HEK293 (cell line): ENCODE measurements at regions not wholly inside any gene's neighbourhood (a gene's known extent, or its start where the extent isn't known, plus 50 kb on each side); places are given as distances from the start of the nearest gene placed in this dataset.

Experiments used
- CTCF ChIA-PET: fragments of 350-600 bp; formaldehyde crosslinking; extraction: SDS; loops from one replicate; lab custom pipeline; 2021; ENCODE audit warnings: antibody characterized with exemption; lab: Yijun Ruan, JAX
- POLR2A ChIA-PET: fragments of 300-600 bp; formaldehyde crosslinking; extraction: SDS; loops from one replicate; lab custom pipeline; 2020; ENCODE audit warnings: antibody characterized with exemption, inconsistent platforms; lab: Yijun Ruan, JAX
- H3K27ac ChIP-seq: fragments of 200-500 bp; sonication (Bioruptor generic); 2 replicates; pipeline ENCODE4 v1.5.1; 2014; ENCODE audit warnings: low read depth, low read length, control low read depth, inconsistent platforms; ENCODE audit errors: extremely low read depth
- H3K36me3 ChIP-seq, 2 experiments: fragments of 200-500 bp in 1 of 2; sonication (Bioruptor generic) in 1 of 2; 1 replicate in 1 of 2; 2 replicates in 1 of 2; pipeline ENCODE4 v1.5.1; 2014 to 2017; ENCODE audit warnings: inconsistent platforms in 2 of 2, low read length in 2 of 2; ENCODE audit not compliant: control insufficient read depth in 2 of 2, insufficient read depth in 1 of 2
- H3K4me1 ChIP-seq: fragments of 200-500 bp; sonication (Bioruptor generic); 2 replicates; pipeline ENCODE4 v1.5.1; 2014; ENCODE audit warnings: mild to moderate bottlenecking, low read length, inconsistent platforms; ENCODE audit not compliant: control insufficient read depth, insufficient read depth
- H3K4me3 ChIP-seq: 2 replicates; pipeline ENCODE4 v1.5.1; 2011; ENCODE audit warnings: low read depth, mild to moderate bottlenecking, control low read depth, low read length, moderate library complexity
- H3K9me3 ChIP-seq: fragments of 200-500 bp; sonication (Bioruptor generic); 2 replicates; pipeline ENCODE4 v1.5.1; 2014; ENCODE audit warnings: low read depth, low read length, inconsistent platforms; ENCODE audit not compliant: control insufficient read depth, insufficient read depth
- HOXD13 ChIP-seq: sonication (generic); formaldehyde crosslinking; IDR thresholded peaks from 2 replicates; pipeline ENCODE4 v1.8.0; 2022; ENCODE audit warnings: missing genetic modification reagents, borderline replicate concordance
- SP3 ChIP-seq: fragments of 450-650 bp; formaldehyde crosslinking; IDR thresholded peaks from 2 replicates; pipeline ENCODE4 v1.5.1; 2016; ENCODE audit warnings: missing biosample characterization, missing genetic modification characterization
- ZBTB1 ChIP-seq: fragments of 450-650 bp; formaldehyde crosslinking; IDR thresholded peaks from 2 replicates; pipeline ENCODE4 v1.5.1; 2016; ENCODE audit warnings: missing biosample characterization, missing genetic modification characterization
- ZBTB8A ChIP-seq: fragments of 450-650 bp; formaldehyde crosslinking; IDR thresholded peaks from 2 replicates; pipeline ENCODE4 v1.5.1; 2016; ENCODE audit warnings: missing biosample characterization, missing genetic modification characterization
- ZFP69B ChIP-seq: fragments of 450-650 bp; formaldehyde crosslinking; IDR thresholded peaks from 2 replicates; pipeline ENCODE4 v1.5.1; 2016; ENCODE audit warnings: missing biosample characterization, missing genetic modification characterization
- ZNF10 ChIP-seq: fragments of 450-650 bp; formaldehyde crosslinking; IDR thresholded peaks from 2 replicates; pipeline ENCODE4 v1.5.1; 2017; ENCODE audit warnings: missing biosample characterization, missing genetic modification characterization
- ZNF140 ChIP-seq: fragments of 450-650 bp; formaldehyde crosslinking; IDR thresholded peaks from 2 replicates; pipeline ENCODE4 v1.5.1; 2016; ENCODE audit warnings: missing biosample characterization, missing genetic modification characterization
- ZNF146 ChIP-seq: fragments of 450-650 bp; formaldehyde crosslinking; IDR thresholded peaks from 2 replicates; pipeline ENCODE4 v1.5.1; 2016; ENCODE audit warnings: missing biosample characterization, missing genetic modification characterization
- ZNF155 ChIP-seq: fragments of 450-650 bp; formaldehyde crosslinking; IDR thresholded peaks from 2 replicates; pipeline ENCODE4 v1.5.1; 2016; ENCODE audit warnings: missing biosample characterization, missing genetic modification characterization
- ZNF175 ChIP-seq: fragments of 450-650 bp; formaldehyde crosslinking; IDR thresholded peaks from 2 replicates; pipeline ENCODE4 v1.5.1; 2016; ENCODE audit warnings: missing biosample characterization, missing genetic modification characterization
- ZNF473 ChIP-seq: fragments of 450-650 bp; formaldehyde crosslinking; IDR thresholded peaks from 2 replicates; pipeline ENCODE4 v1.5.1; 2017; ENCODE audit warnings: missing biosample characterization, missing genetic modification characterization
- ZNF658 ChIP-seq: fragments of 450-650 bp; formaldehyde crosslinking; IDR thresholded peaks from 2 replicates; pipeline ENCODE4; 2016; ENCODE audit warnings: missing biosample characterization, missing genetic modification characterization
- ZNF660 ChIP-seq: fragments of 450-650 bp; IDR thresholded peaks from 2 replicates; pipeline ENCODE4 v1.5.1; 2018; ENCODE audit warnings: missing biosample characterization, mild to moderate bottlenecking, missing genetic modification characterization
- ZNF701 ChIP-seq: fragments of 450-650 bp; formaldehyde crosslinking; IDR thresholded peaks from 2 replicates; pipeline ENCODE4 v1.5.1; 2016; ENCODE audit warnings: missing biosample characterization, missing genetic modification characterization
- TF ChIP-seq, protein P1 (sequence below): fragments of 450-650 bp; formaldehyde crosslinking; IDR thresholded peaks from 2 replicates; pipeline ENCODE4 v1.5.1; 2016; ENCODE audit warnings: missing biosample characterization, missing genetic modification characterization
- TF ChIP-seq, protein P2 (sequence below): fragments of 450-650 bp; formaldehyde crosslinking; IDR thresholded peaks from 2 replicates; pipeline ENCODE4 v1.5.1; 2016; ENCODE audit warnings: missing biosample characterization, missing genetic modification characterization, borderline replicate concordance
- TF ChIP-seq, protein P3 (sequence below): fragments of 450-650 bp; formaldehyde crosslinking; IDR thresholded peaks from 2 replicates; pipeline ENCODE4 v1.5.1; 2016; ENCODE audit warnings: missing biosample characterization, missing genetic modification characterization
- TF ChIP-seq, protein P4 (sequence below): fragments of 450-650 bp; formaldehyde crosslinking; IDR thresholded peaks from 2 replicates; pipeline ENCODE4 v1.5.1; 2016; ENCODE audit warnings: missing biosample characterization, missing genetic modification characterization
- TF ChIP-seq, protein P5 (sequence below): fragments of 450-650 bp; formaldehyde crosslinking; IDR thresholded peaks from 2 replicates; pipeline ENCODE4; 2016; ENCODE audit warnings: missing biosample characterization, missing genetic modification characterization

DNA sequence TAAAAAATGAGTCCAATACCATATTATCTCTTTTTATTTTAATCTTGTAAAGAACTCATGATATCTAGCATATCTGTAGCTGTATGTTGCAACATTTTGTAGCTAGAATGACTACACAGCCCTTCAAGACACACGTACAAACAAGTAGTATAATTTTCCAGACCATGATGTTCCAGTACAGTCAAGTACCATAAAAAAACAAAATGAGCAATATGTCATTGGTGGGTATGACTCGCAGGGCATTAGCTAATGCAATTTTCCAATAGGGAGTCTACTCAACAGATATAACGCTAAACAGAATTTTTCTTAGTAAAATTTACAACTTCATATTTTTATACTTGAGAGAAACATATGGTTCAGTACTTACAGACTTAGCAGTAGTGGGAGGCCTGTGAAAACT is 53.6 kb upstream of the UGP2 start (continued):
- TF ChIP-seq, protein P1, sequence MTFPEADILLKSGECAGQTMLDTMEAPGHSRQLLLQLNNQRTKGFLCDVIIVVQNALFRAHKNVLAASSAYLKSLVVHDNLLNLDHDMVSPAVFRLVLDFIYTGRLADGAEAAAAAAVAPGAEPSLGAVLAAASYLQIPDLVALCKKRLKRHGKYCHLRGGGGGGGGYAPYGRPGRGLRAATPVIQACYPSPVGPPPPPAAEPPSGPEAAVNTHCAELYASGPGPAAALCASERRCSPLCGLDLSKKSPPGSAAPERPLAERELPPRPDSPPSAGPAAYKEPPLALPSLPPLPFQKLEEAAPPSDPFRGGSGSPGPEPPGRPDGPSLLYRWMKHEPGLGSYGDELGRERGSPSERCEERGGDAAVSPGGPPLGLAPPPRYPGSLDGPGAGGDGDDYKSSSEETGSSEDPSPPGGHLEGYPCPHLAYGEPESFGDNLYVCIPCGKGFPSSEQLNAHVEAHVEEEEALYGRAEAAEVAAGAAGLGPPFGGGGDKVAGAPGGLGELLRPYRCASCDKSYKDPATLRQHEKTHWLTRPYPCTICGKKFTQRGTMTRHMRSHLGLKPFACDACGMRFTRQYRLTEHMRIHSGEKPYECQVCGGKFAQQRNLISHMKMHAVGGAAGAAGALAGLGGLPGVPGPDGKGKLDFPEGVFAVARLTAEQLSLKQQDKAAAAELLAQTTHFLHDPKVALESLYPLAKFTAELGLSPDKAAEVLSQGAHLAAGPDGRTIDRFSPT (tag by site-specific recombination): no peak
- TF ChIP-seq ZNF146 (tag by site-specific recombination): no peak
- TF ChIP-seq, all 188 proteins: peak for 0

DNA sequence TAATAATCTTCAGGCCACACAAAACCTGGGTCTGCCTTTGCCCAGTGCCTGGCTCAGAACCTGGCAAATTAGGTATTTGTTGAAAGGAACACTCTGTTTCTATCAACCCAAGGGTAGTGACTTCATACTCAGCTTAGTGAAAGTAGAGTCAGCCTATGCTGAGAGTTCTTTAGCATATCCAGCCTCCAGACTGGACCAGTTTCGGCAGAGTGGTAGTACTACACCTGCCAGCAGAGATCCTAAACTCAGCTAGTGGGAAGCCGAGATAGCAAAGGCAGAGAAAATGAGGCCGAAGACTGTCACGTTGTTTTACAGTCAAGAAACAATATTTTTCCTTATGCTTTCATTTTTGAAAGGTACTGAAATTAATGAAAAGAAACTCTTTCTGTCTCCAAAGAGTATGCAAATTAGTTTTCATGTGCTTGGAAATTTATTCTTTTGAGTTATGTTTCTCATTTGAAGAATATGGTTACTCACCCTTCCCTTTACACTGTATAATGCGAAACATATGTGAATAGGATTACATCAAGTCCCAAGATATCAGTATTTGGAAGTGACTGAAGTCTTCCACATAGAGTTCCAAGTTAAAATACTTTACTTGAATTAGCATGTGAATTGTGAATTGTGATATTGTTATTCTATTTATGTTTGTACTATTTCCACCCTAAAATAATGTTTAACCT is 52.2 kb upstream of the UGP2 start:
- Histone ChIP-seq H3K36me3 (no peaks in the 10 kb centered on the region), H3K9me3 (no peaks in the 10 kb centered on the region), H3K27ac (no peak overlapping the region), H3K4me3 (no peak overlapping the region), H3K4me1 (no peaks in the 10 kb centered on the region)
- ChIA-PET CTCF (interaction anchor here (0.6 kb wide), 1 partner anchor 60 kb away, joined by 4 read pairs; no protein-coding TSS in a partner anchor), POLR2A (no interaction called here)
- TF ChIP-seq, protein P2, sequence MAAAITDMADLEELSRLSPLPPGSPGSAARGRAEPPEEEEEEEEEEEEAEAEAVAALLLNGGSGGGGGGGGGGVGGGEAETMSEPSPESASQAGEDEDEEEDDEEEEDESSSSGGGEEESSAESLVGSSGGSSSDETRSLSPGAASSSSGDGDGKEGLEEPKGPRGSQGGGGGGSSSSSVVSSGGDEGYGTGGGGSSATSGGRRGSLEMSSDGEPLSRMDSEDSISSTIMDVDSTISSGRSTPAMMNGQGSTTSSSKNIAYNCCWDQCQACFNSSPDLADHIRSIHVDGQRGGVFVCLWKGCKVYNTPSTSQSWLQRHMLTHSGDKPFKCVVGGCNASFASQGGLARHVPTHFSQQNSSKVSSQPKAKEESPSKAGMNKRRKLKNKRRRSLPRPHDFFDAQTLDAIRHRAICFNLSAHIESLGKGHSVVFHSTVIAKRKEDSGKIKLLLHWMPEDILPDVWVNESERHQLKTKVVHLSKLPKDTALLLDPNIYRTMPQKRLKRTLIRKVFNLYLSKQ (tag by site-specific recombination): no peak
- TF ChIP-seq ZNF175 (tag by site-specific recombination): no peak
- TF ChIP-seq, protein P3, sequence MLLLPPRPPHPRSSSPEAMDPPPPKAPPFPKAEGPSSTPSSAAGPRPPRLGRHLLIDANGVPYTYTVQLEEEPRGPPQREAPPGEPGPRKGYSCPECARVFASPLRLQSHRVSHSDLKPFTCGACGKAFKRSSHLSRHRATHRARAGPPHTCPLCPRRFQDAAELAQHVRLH (tag by site-specific recombination): no peak
- TF ChIP-seq ZNF10 (tag by site-specific recombination): no peak
- no peak for TF ChIP-seq ZNF660 (tag by site-specific recombination)
- no peak for TF ChIP-seq ZBTB1 (tag by site-specific recombination)
- TF ChIP-seq ZFP69B: no peak
- TF ChIP-seq ZNF155 (tag by site-specific recombination): no peak
- TF ChIP-seq SP3 (tag by site-specific recombination): no peak
- no peak for TF ChIP-seq ZNF140 (tag by site-specific recombination)

DNA sequence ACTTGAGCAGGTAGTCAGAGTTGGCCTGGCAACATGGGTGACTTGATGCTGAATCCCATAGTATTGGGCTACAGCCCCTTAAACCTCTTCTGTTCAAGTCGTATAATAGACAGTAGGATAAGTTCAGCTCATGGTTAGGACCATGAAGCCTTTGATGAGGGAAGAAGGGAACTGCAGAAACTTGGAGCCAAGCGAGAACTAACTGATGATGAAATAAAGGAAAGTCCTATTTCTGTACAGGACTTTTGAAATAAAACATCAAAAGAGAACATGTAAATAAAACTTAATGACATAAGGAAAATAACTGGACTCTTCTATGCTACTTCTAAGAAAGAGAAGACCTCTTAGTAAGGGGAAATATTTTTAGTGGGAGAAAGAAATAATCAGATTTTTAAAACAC is 51.2 kb upstream of the UGP2 start:
- no peak overlapping the region for H3K27ac ChIP-seq
- H3K9me3 ChIP-seq: no peaks in the 10 kb centered on the region
- TF ChIP-seq ZNF658 (tag by site-specific recombination) (no peak), ZNF701 (tag by site-specific recombination) (no peak), ZBTB8A (tag by site-specific recombination) (no peak), ZNF473 (tag by site-specific recombination) (no peak), HOXD13 (CRISPR knock-in tag) (no peak), ZNF175 (tag by site-specific recombination) (no peak)
- TF ChIP-seq, protein P4, sequence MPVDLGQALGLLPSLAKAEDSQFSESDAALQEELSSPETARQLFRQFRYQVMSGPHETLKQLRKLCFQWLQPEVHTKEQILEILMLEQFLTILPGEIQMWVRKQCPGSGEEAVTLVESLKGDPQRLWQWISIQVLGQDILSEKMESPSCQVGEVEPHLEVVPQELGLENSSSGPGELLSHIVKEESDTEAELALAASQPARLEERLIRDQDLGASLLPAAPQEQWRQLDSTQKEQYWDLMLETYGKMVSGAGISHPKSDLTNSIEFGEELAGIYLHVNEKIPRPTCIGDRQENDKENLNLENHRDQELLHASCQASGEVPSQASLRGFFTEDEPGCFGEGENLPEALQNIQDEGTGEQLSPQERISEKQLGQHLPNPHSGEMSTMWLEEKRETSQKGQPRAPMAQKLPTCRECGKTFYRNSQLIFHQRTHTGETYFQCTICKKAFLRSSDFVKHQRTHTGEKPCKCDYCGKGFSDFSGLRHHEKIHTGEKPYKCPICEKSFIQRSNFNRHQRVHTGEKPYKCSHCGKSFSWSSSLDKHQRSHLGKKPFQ: no peak
- TF ChIP-seq, protein P5, sequence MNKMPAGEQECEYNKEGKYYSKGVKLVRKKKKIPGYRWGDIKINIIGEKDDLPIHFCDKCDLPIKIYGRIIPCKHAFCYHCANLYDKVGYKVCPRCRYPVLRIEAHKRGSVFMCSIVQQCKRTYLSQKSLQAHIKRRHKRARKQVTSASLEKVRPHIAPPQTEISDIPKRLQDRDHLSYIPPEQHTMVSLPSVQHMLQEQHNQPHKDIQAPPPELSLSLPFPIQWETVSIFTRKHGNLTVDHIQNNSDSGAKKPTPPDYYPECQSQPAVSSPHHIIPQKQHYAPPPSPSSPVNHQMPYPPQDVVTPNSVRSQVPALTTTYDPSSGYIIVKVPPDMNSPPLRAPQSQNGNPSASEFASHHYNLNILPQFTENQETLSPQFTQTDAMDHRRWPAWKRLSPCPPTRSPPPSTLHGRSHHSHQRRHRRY (tag by site-specific recombination): no peak
- H3K4me3 ChIP-seq: no peak overlapping the region
- CTCF ChIA-PET: no interaction called here
- no peaks in the 10 kb centered on the region for H3K4me1 ChIP-seq
- POLR2A ChIA-PET: no interaction called here
- no peaks in the 10 kb centered on the region for H3K36me3 ChIP-seq
